ENCODE measurements at regions not wholly inside any gene's neighbourhood (a gene's known extent, or its start where the extent isn't known, plus 50 kb on each side); places are given as distances from the start of the nearest gene placed in this dataset.

GRCh38 chr20:50459124-50459918 lies 50.9 kb upstream of the PTPN1 start:
- no peak for DNase-seq (ENCODE audit: low read depth in 1 of 2, low spot score in 1 of 2)

DNA sequence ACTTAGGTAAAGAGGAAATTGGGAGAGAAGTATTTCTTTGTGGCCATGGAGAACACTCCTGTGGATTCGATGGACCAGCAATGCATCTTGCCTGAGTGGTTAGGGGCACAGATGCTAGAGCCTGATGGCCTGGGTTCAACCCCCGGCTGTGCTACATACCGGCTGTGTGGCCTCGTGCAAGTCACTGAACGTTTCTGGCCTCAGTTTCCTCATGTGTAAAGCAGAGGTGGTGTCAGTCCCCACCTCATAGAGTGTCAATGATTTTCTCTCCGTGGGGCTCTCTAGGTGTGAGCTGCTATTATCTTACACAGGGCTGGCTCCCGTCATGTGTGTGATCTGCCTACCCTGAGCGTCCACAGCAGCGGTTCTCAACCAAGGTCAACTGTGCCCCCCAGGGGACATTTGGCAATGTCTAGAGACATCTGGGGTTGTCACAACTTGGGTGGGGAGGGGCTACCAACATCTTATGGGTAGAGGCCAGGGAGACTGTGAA lies 50.0 kb upstream of the PTPN1 start:
- DNase-seq (ENCODE audit: low read depth in 1 of 2, low spot score in 1 of 2) = no peak
